ENCODE measurements at regions not wholly inside any gene's neighbourhood (a gene's known extent, or its start where the extent isn't known, plus 50 kb on each side); places are given as distances from the start of the nearest gene placed in this dataset.

GRCh38 chr7:67940400-67940799, 943.8 kb downstream of the TYW1 start:
- no peak overlapping the region for H3K27ac ChIP-seq
- TF ChIP-seq CTCF (conservative IDR thresholded peaks at IDR 0.05) = no peak
- TF ChIP-seq ZFX (IDR thresholded peaks at IDR 0.05) = no peak

DNA sequence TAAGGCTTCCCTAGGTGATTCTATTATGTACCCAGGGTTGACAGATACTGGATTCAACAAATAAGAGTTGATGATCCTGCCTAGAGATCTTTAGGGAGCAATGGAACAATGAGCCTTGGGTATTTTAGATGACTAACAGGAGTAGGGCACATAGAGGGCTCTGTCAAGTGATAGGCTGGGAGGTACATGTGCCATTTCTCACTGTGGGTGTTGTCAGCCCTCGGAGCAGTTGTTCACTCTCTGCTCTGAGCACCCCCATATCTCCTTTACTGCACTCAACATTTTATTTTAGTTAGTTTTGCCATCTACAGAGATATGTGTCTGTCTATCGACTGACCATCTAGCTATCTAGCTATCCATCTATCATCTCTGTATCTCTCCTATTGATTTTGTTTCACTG, 950.6 kb downstream of the TYW1 start:
- TF ChIP-seq ZFX (IDR thresholded peaks at IDR 0.05) (no peak), CTCF (conservative IDR thresholded peaks at IDR 0.05) (no peak)
- no peak overlapping the region for H3K27ac ChIP-seq

DNA sequence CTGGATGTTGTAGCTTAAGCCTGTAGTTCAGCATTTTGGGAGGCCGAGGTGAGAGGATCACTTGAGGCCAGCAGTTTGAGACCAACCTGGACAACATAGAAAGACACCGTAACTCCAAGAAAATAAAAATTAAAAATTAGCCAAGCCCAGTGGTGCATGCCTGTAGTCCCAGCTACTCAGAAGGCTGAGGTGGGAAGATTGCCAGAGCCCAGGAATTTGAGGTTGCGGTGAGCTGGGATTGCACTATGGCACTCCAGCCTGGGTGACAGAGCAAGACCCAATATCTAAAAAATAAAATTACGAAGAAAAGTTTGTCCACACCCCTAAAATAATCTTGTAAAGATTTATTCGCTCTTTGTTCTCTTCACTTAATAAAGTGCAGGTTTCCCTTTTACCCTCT, 951.0 kb downstream of the TYW1 start:
- no peak overlapping the region for H3K27ac ChIP-seq
- TF ChIP-seq CTCF (conservative IDR thresholded peaks at IDR 0.05) = no peak
- no peak for TF ChIP-seq ZFX (IDR thresholded peaks at IDR 0.05)

DNA sequence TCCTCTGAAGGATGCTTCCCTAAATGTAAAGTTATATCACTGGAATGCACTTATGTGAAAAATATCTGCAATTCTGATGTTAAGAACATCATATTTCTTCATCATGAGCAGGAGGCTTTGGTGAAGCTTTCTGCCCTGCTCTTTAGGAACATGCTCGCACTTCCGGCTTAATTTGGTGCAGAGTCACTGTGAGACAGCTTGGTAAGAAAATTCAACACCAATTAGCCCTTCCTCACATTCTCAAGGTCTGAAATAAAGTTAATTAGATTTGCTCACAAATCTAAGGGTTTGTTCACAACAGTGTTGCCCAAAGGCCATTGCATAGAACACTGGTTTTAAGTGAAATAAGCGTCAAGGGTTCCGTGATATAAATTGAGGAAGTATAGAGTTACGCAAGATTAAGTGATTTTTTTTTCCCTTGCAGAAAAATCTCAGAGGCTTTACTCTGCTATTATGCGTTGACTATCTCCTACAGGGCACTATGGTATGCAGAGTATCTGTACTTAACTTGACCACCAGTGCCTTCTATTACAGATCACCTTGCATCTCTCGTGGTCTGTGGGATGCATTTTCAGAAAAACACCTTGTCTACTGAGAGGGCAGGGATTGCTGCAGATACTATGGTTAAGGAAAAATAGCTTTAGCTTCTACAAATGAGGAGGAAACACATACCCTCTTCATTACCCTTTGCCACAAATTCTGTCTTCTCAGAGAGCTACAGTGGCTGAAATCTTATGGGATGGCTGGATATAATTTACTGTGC, 953.9 kb downstream of the TYW1 start:
- H3K27ac ChIP-seq = no peak overlapping the region

GRCh38 chr7:67955061-67955460, 958.4 kb downstream of the TYW1 start:
- H3K27ac ChIP-seq = no peak overlapping the region
- TF ChIP-seq CTCF (conservative IDR thresholded peaks at IDR 0.05) (no peak), ZFX (IDR thresholded peaks at IDR 0.05) (no peak)

More for the DNA sequence above, 953.9 kb downstream of the TYW1 start:
- TF ChIP-seq CTCF (conservative IDR thresholded peaks at IDR 0.05) (no peak), ZFX (IDR thresholded peaks at IDR 0.05) (no peak)

DNA sequence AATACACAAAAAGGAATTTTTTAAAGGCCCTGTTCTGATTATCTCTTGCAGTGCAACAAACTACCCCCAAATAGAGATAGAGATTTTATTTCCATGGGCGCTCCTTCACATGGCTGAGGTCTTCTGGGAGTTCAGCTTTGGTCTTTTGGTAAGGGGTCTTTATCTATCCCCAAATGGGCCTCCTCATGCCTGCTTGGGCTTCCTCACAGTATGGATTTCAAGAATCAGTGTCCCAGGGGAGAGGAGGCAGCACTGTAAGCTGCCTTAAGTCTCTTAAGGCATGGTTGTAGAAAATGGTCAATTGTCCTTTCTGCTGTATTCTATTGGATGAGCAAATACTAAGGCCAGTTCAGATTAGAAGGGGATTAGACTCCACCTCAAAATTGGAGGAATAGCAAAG, 966.2 kb downstream of the TYW1 start:
- TF ChIP-seq CTCF (conservative IDR thresholded peaks at IDR 0.05) = no peak
- no peak for TF ChIP-seq ZFX (IDR thresholded peaks at IDR 0.05)
- no peak overlapping the region for H3K27ac ChIP-seq

DNA sequence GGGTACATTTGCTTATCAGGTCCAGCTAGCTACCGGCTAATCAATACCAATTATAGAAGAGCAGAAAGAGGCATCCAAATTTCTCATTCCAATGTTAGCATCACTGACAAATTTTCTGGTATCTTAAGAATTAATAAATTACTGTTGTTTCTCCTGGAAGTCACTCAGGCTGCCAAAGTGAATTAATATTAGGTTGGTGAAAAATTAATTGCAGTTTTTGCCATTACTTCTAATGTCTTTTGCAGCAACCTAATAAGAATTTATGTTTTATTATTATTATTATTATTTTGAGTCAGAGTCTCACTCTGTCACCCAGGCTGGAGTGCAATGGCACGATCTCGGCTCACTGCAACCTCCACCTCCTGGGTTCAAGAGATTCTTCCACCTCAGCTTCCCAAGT, 979.9 kb downstream of the TYW1 start:
- TF ChIP-seq ZFX (IDR thresholded peaks at IDR 0.05) (no peak), CTCF (conservative IDR thresholded peaks at IDR 0.05) (no peak)
- H3K27ac ChIP-seq = no peak overlapping the region

All from C4-2B (cell line).